Muscle of arm (tissue), 1 donor: ENCODE measurements at regions not wholly inside any gene's neighbourhood (a gene's known extent, or its start where the extent isn't known, plus 50 kb on each side); places are given as distances from the start of the nearest gene placed in this dataset.

ENCODE experiments used
- DNase-seq: peaks from one replicate; pipeline ENCODE4 v3.0.0-alpha.2; 2013

- DNase-seq, result no peak
These were observed 292.1 kb upstream of the RORB start for GRCh38 chr9:74205056-74205455.

GRCh38 chr9:74218385-74219063 lies 278.6 kb upstream of the RORB start:
- DNase-seq, result no peak

GRCh38 chr9:74220327-74220726 lies 276.8 kb upstream of the RORB start:
- no peak for DNase-seq

- DNase-seq, result no peak
These were observed 260.3 kb upstream of the RORB start for GRCh38 chr9:74236857-74237256.

- DNase-seq, result peak; percentile 4
These were observed 251.2 kb upstream of the RORB start for GRCh38 chr9:74245866-74246497.

GRCh38 chr9:74255489-74255984 lies 241.6 kb upstream of the RORB start:
- DNase-seq, result no peak

GRCh38 chr9:74275872-74276508 lies 221.1 kb upstream of the RORB start:
- DNase-seq, result no peak

- no peak for DNase-seq
These were observed 219.6 kb upstream of the RORB start for GRCh38 chr9:74277532-74277931.

GRCh38 chr9:74281674-74282073 lies 215.5 kb upstream of the RORB start:
- no peak for DNase-seq

- no peak for DNase-seq
These were observed 214.4 kb upstream of the RORB start for GRCh38 chr9:74282526-74283253.

- DNase-seq, result no peak
These were observed 212.3 kb upstream of the RORB start for GRCh38 chr9:74284581-74285450.

GRCh38 chr9:74293479-74293878 lies 203.7 kb upstream of the RORB start:
- DNase-seq, result no peak

GRCh38 chr9:74303945-74304344 lies 193.2 kb upstream of the RORB start:
- no peak for DNase-seq

GRCh38 chr9:74304598-74304997 lies 192.5 kb upstream of the RORB start:
- no peak for DNase-seq

GRCh38 chr9:74309654-74310053 lies 187.5 kb upstream of the RORB start:
- DNase-seq, result no peak

GRCh38 chr9:74317235-74317634 lies 179.9 kb upstream of the RORB start:
- no peak for DNase-seq

- DNase-seq, result no peak
These were observed 175.7 kb upstream of the RORB start for GRCh38 chr9:74321396-74321795.

GRCh38 chr9:74322661-74323314 lies 174.3 kb upstream of the RORB start:
- DNase-seq, result no peak

GRCh38 chr9:74330487-74331214 lies 166.5 kb upstream of the RORB start:
- DNase-seq, result no peak

GRCh38 chr9:74331607-74332006 lies 165.5 kb upstream of the RORB start:
- no peak for DNase-seq
